Duodenal mucosa (tissue), 2 donors: ENCODE measurements at regions not wholly inside any gene's neighbourhood (a gene's known extent, or its start where the extent isn't known, plus 50 kb on each side); places are given as distances from the start of the nearest gene placed in this dataset.

Source experiments
- H3K27ac ChIP-seq: one replicate; pipeline ENCODE4 v1.7.0; 2013; ENCODE audit warnings: low read depth, low read length
- H3K27me3 ChIP-seq, 2 donors: one replicate each; pipeline ENCODE4 v1.7.0; 2013; ENCODE audit warnings: low read length in 2 of 2, control low read depth in 1 of 2; ENCODE audit not compliant: insufficient read depth in 2 of 2, control insufficient read depth in 1 of 2
- H3K36me3 ChIP-seq, 2 donors: one replicate each; pipeline ENCODE4 v1.7.0; 2013; ENCODE audit warnings: low read length in 2 of 2, control low read depth in 1 of 2; ENCODE audit not compliant: insufficient read depth in 2 of 2, control insufficient read depth in 1 of 2
- H3K4me1 ChIP-seq, 2 donors: one replicate each; pipeline ENCODE4 v1.7.0; 2013; ENCODE audit warnings: low read length in 2 of 2, control low read depth in 1 of 2; ENCODE audit not compliant: insufficient read depth in 2 of 2, control insufficient read depth in 1 of 2
- H3K4me3 ChIP-seq, 2 donors: one replicate each; pipeline ENCODE4 v1.7.0; 2013; ENCODE audit warnings: low read length in 2 of 2, low read depth in 1 of 2
- H3K9ac ChIP-seq, 2 donors: one replicate each; pipeline ENCODE4 v1.7.0; 2013; ENCODE audit warnings: low read length in 2 of 2, low read depth in 1 of 2
- H3K9me3 ChIP-seq, 2 donors: one replicate each; pipeline ENCODE4 v1.7.0; 2013; ENCODE audit warnings: low read length in 2 of 2, control low read depth in 1 of 2; ENCODE audit not compliant: control insufficient read depth in 1 of 2

- Histone ChIP-seq H3K27ac (no peak overlapping the region), H3K36me3 (no peaks in the 10 kb centered on the region)
Measured at GRCh38 chr15:47577461-47577860, 139.8 kb upstream of the SEMA6D start.

DNA sequence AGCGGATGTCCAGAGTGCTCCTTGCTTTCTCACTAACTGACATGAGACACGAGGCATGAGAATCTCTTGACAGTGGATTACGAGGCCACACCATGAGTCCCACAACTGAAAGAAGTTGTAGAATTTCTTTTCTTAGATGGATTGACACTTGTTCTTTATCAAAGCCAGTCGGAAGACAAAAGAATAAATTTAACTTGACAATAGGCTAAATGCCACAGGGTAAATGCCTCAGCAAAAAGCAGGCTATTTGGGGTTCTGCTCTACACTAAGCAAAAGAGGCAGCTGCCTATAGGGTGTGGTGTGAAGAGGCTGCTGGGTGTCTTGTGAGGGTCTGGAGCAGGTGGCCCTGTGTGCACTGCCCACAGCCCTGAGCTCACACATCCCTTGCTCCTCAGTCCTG, 135.1 kb upstream of the SEMA6D start:
- Histone ChIP-seq H3K27ac (no peak overlapping the region), H3K9ac (no peak overlapping the region), H3K9me3 (no peaks in the 10 kb centered on the region), H3K36me3 (no peaks in the 10 kb centered on the region), H3K4me3 (no peak overlapping the region), H3K27me3 (no peaks in the 10 kb centered on the region), H3K4me1 (peaks cover 0 to 3% of the 10 kb centered on the region in 2 donors)

More at GRCh38 chr15:47577461-47577860, 139.8 kb upstream of the SEMA6D start:
- no peaks in the 10 kb centered on the region for H3K9me3 ChIP-seq
- no peaks in the 10 kb centered on the region for H3K27me3 ChIP-seq
- H3K4me1 ChIP-seq = peaks cover 0 to 11% of the 10 kb centered on the region in 2 donors
- H3K9ac ChIP-seq = no peak overlapping the region
- H3K4me3 ChIP-seq = no peak overlapping the region

GRCh38 chr15:47584316-47584715, 133.0 kb upstream of the SEMA6D start:
- Histone ChIP-seq H3K4me1 (no peaks in the 10 kb centered on the region), H3K4me3 (no peak overlapping the region), H3K36me3 (no peaks in the 10 kb centered on the region), H3K9me3 (no peaks in the 10 kb centered on the region), H3K27ac (no peak overlapping the region), H3K27me3 (no peaks in the 10 kb centered on the region), H3K9ac (no peak overlapping the region)

- no peaks in the 10 kb centered on the region for H3K27me3 ChIP-seq
- H3K9ac ChIP-seq = no peak overlapping the region
- H3K4me3 ChIP-seq = no peak overlapping the region
- no peaks in the 10 kb centered on the region for H3K9me3 ChIP-seq
- no peaks in the 10 kb centered on the region for H3K36me3 ChIP-seq
- no peak overlapping the region for H3K27ac ChIP-seq
- no peaks in the 10 kb centered on the region for H3K4me1 ChIP-seq
Measured at GRCh38 chr15:47586653-47587224, 130.6 kb upstream of the SEMA6D start.

GRCh38 chr15:47587940-47588802, 129.1 kb upstream of the SEMA6D start:
- Histone ChIP-seq H3K4me3 (no peak overlapping the region), H3K9ac (no peak overlapping the region), H3K36me3 (no peaks in the 10 kb centered on the region), H3K4me1 (no peaks in the 10 kb centered on the region), H3K27me3 (no peaks in the 10 kb centered on the region), H3K27ac (no peak overlapping the region), H3K9me3 (no peaks in the 10 kb centered on the region)

DNA sequence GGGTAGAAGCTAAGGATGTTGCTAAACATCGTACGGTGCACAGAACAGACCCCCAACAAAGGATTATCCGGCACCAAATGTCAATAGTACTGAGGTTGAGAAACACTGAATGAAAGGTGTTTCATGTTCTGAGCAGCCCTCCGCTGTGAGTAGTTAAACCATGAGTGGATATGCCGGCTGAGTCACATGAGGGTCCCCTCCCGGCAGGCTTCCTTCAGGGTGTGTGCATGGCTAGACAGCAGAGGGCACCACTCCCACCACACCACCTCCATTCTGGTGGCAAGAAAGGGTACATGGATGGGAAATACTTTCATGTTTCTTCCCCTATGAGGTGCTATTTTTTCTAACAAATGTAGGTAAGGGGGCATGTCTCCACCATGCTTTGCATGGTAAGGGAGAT, 128.3 kb upstream of the SEMA6D start:
- Histone ChIP-seq H3K4me3 (no peak overlapping the region), H3K27me3 (no peaks in the 10 kb centered on the region), H3K4me1 (no peaks in the 10 kb centered on the region), H3K9ac (no peak overlapping the region), H3K27ac (no peak overlapping the region), H3K9me3 (no peaks in the 10 kb centered on the region), H3K36me3 (no peaks in the 10 kb centered on the region)

DNA sequence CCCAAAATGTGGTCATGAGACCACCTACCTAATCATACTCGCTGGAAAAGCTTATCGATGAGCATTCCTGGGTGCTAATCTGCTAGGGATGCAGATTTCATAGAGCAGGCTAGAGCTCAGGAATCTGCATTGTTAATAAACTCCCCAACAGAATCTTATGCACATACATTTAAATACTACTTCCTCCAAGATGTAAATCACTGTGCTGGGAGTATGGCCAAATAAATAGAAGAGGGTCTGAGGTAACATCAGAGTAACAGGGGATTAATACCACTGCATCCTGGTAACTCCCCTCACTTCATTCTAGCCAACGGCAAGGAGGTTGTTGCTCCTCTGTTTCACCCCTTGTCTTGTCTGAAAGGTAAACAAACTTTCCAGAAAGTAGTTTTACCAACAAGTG, 118.3 kb upstream of the SEMA6D start:
- Histone ChIP-seq H3K36me3 (no peaks in the 10 kb centered on the region), H3K27me3 (no peaks in the 10 kb centered on the region), H3K27ac (no peak overlapping the region), H3K9me3 (peaks cover 0 to 3% of the 10 kb centered on the region in 2 donors), H3K9ac (no peak overlapping the region), H3K4me3 (no peak overlapping the region), H3K4me1 (no peaks in the 10 kb centered on the region)

DNA sequence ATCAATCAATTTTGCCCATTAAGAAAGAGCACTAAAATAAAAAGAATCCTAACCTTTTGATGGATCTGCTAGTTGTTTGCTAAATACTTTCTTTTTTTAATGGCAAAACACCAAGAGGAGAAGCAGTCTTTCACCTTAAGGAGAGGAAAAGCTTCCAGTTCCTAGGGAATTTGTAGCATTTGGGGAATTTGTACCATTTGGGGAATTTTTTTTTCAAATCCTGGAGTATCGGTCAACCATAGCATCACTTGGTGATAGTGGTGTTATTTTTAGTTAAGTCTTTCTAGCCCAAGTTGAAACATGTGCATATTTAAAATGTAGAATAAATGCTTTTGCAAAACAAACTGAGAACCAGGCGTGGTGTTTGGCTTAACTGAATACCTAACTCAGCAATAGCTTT, 117.5 kb upstream of the SEMA6D start:
- Histone ChIP-seq H3K4me1 (no peaks in the 10 kb centered on the region), H3K9ac (no peak overlapping the region), H3K9me3 (peaks cover 0 to 3% of the 10 kb centered on the region in 2 donors), H3K4me3 (no peak overlapping the region), H3K27ac (no peak overlapping the region), H3K27me3 (no peaks in the 10 kb centered on the region), H3K36me3 (no peaks in the 10 kb centered on the region)

- Histone ChIP-seq H3K9ac (no peak overlapping the region), H3K27ac (no peak overlapping the region), H3K4me1 (no peaks in the 10 kb centered on the region), H3K36me3 (no peaks in the 10 kb centered on the region), H3K4me3 (no peak overlapping the region), H3K9me3 (no peaks in the 10 kb centered on the region), H3K27me3 (no peaks in the 10 kb centered on the region)
Measured at GRCh38 chr15:47602121-47602520, 115.2 kb upstream of the SEMA6D start.

DNA sequence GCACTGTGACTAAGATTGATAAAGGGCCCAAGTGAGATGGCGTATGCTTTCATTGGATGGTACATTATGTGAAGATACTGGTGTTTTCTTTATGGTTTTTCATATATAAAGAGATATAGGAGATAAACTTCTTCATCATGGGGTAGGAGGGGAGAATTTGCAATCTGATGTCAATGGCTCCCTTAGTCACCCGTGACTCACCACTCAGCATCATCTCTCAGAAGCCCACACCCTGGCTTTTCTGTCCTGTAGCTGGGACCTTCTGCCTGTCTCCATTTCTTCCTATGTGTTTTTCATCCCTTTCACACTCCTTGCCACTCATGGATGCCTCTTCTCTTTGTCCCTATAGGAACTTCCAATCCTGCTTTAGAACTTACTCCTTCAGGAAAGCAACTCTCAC, 114.3 kb upstream of the SEMA6D start:
- Histone ChIP-seq H3K9ac (no peak overlapping the region), H3K4me3 (no peak overlapping the region), H3K27ac (no peak overlapping the region), H3K36me3 (no peaks in the 10 kb centered on the region), H3K27me3 (no peaks in the 10 kb centered on the region), H3K9me3 (no peaks in the 10 kb centered on the region), H3K4me1 (no peaks in the 10 kb centered on the region)
